Endodermal cell (in vitro differentiated cells): ENCODE measurements at regions not wholly inside any gene's neighbourhood (a gene's known extent, or its start where the extent isn't known, plus 50 kb on each side); places are given as distances from the start of the nearest gene placed in this dataset.

ENCODE experiments used
- DNase-seq: peaks from one replicate; pipeline ENCODE4 v3.0.0-alpha.2; 2017
- H3K27ac ChIP-seq: 2 replicates; pipeline ENCODE4 v1.5.1; 2013; ENCODE audit warnings: mild to moderate bottlenecking, low read depth, low read length, moderate library complexity
- H3K27me3 ChIP-seq: 2 replicates; pipeline ENCODE4 v1.6.1; 2013; ENCODE audit warnings: mild to moderate bottlenecking, low read length, moderate library complexity; ENCODE audit not compliant: insufficient read depth, control insufficient read depth, poor library complexity, severe bottlenecking
- H3K36me3 ChIP-seq: 2 replicates; pipeline ENCODE4 v1.7.0; 2013; ENCODE audit warnings: mild to moderate bottlenecking, low read length, moderate library complexity; ENCODE audit not compliant: control insufficient read depth, insufficient read depth
- H3K4me1 ChIP-seq: one replicate; pipeline ENCODE4 v1.7.0; 2013; ENCODE audit warnings: low read length; ENCODE audit not compliant: control insufficient read depth, insufficient read depth
- H3K4me3 ChIP-seq: 2 replicates; pipeline ENCODE4 v1.5.1; 2013; ENCODE audit warnings: mild to moderate bottlenecking, low read length, moderate library complexity
- H3K9ac ChIP-seq: 2 replicates; pipeline ENCODE4 v1.6.1; 2013; ENCODE audit warnings: mild to moderate bottlenecking, low read length, moderate library complexity; ENCODE audit not compliant: poor library complexity, severe bottlenecking; ENCODE audit errors: extremely low read depth
- H3K9me3 ChIP-seq: 2 replicates; pipeline ENCODE4 v1.6.1; 2013; ENCODE audit warnings: mild to moderate bottlenecking, low read length, moderate library complexity; ENCODE audit not compliant: control insufficient read depth
- H3K27ac Mint-ChIP-seq: 2 replicates; pipeline ENCODE4 v1.8.0; 2020; ENCODE audit warnings: mixed read lengths
- H3K27me3 Mint-ChIP-seq: 2 replicates; pipeline ENCODE4 v1.8.0; 2021; ENCODE audit warnings: mild to moderate bottlenecking, mixed read lengths; ENCODE audit not compliant: insufficient read depth
- H3K36me3 Mint-ChIP-seq: 2 replicates; pipeline ENCODE4 v1.8.0; 2020; ENCODE audit warnings: low read depth, mixed read lengths
- H3K4me1 Mint-ChIP-seq: 2 replicates; pipeline ENCODE4 v1.8.0; 2020; ENCODE audit warnings: mixed read lengths
- H3K4me3 Mint-ChIP-seq: 2 replicates; pipeline ENCODE4 v1.8.0; 2020; ENCODE audit warnings: mild to moderate bottlenecking, moderate library complexity, mixed read lengths
- H3K9me3 Mint-ChIP-seq: 2 replicates; pipeline ENCODE4 v1.8.0; 2020; ENCODE audit warnings: mild to moderate bottlenecking, mixed read lengths
- WGBS, 2 experiments: methylation state at CpG; one replicate each; pipeline versions ENCODE4 v1.1.5 to v1.1.7; 2013; ENCODE audit warnings: missing lambda C conversion rate in 2 of 2, mixed read lengths in 1 of 2; ENCODE audit not compliant: insufficient coverage in 1 of 2, insufficient read length in 1 of 2; 5-methylcytosine and 5-hydroxymethylcytosine counted together
- TF ChIP-seq, protein P1 (sequence below): fragments of 200-600 bp; sonication (generic); conservative IDR thresholded peaks from 2 replicates; pipeline ENCODE4 v1.5.0; 2021; ENCODE audit warnings: antibody characterized with exemption, mild to moderate bottlenecking

DNA sequence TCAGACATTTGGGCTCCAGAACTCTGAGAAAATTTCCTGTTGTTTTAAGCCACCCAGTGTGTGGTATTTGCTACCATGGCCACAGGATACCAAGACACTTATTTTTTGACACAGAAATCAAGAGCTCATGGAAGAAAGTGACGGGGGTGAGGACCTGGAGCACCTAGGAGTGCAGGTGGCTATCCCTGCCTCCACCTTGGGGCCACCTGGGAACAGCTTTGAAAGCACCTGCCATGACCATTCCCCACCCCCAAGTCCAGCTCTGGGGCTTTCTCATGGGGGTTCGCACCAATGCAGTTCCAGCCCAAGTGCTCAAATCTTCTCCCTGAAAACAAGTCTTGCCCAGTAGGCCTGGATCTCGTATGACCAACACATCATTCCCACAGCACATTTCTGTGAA, 214.9 kb upstream of the IRX1 start:
- TF ChIP-seq, protein P1, sequence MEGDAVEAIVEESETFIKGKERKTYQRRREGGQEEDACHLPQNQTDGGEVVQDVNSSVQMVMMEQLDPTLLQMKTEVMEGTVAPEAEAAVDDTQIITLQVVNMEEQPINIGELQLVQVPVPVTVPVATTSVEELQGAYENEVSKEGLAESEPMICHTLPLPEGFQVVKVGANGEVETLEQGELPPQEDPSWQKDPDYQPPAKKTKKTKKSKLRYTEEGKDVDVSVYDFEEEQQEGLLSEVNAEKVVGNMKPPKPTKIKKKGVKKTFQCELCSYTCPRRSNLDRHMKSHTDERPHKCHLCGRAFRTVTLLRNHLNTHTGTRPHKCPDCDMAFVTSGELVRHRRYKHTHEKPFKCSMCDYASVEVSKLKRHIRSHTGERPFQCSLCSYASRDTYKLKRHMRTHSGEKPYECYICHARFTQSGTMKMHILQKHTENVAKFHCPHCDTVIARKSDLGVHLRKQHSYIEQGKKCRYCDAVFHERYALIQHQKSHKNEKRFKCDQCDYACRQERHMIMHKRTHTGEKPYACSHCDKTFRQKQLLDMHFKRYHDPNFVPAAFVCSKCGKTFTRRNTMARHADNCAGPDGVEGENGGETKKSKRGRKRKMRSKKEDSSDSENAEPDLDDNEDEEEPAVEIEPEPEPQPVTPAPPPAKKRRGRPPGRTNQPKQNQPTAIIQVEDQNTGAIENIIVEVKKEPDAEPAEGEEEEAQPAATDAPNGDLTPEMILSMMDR = no peak
- H3K4me1 Mint-ChIP-seq = no peaks in the 10 kb centered on the region
- Histone ChIP-seq H3K4me3 (no peak overlapping the region), H3K9me3 (no peaks in the 10 kb centered on the region), H3K4me1 (no peaks in the 10 kb centered on the region), H3K36me3 (no peaks in the 10 kb centered on the region), H3K9ac (no peak overlapping the region), H3K27me3 (no peaks in the 10 kb centered on the region), H3K27ac (no peak overlapping the region)
- H3K9me3 Mint-ChIP-seq = no peaks in the 10 kb centered on the region
- H3K4me3 Mint-ChIP-seq = no peak overlapping the region
- no peak overlapping the region for H3K27ac Mint-ChIP-seq
- WGBS, 2 experiments = 93 to 94% methylated on average over 2 to 3 of the region's 3 CpGs
- no peak for DNase-seq
- peaks cover 22% of the 10 kb centered on the region for H3K27me3 Mint-ChIP-seq
- no peaks in the 10 kb centered on the region for H3K36me3 Mint-ChIP-seq

DNA sequence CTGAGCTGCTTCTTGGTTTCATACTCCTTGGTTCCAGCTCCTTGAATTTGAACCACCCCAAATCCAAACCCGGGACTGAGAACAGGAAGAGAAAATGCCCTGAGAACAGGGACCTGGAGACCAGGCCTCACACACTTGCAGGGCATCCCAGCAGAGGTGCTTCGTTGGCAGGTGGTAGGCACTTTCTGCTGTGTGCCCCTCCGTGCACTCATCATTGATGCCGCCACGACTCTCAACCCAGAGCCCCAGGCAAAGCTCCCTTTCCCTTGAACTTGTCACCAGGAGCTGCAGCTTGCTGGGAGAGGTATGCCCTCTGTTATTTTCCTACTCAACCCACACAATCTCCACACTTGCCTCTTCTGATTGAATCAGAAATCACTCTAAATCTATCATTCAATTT, 217.8 kb upstream of the IRX1 start:
- WGBS, 2 experiments = 87 to 88% methylated on average over 1 to 5 of the region's 5 CpGs
- no peak overlapping the region for H3K27ac ChIP-seq
- Mint-ChIP-seq H3K4me1 (peaks cover 7% of the 10 kb centered on the region), H3K9me3 (peaks cover 9% of the 10 kb centered on the region), H3K4me3 (no peak overlapping the region), H3K27ac (no peak overlapping the region), H3K36me3 (no peaks in the 10 kb centered on the region), H3K27me3 (peaks cover 26% of the 10 kb centered on the region)
- H3K27me3 ChIP-seq = no peaks in the 10 kb centered on the region
- H3K9me3 ChIP-seq = peaks cover 8% of the 10 kb centered on the region
- no peaks in the 10 kb centered on the region for H3K36me3 ChIP-seq
- H3K4me3 ChIP-seq = no peak overlapping the region
- TF ChIP-seq, protein P1 = no peak
- no peak overlapping the region for H3K9ac ChIP-seq
- no peaks in the 10 kb centered on the region for H3K4me1 ChIP-seq
- no peak for DNase-seq

DNA sequence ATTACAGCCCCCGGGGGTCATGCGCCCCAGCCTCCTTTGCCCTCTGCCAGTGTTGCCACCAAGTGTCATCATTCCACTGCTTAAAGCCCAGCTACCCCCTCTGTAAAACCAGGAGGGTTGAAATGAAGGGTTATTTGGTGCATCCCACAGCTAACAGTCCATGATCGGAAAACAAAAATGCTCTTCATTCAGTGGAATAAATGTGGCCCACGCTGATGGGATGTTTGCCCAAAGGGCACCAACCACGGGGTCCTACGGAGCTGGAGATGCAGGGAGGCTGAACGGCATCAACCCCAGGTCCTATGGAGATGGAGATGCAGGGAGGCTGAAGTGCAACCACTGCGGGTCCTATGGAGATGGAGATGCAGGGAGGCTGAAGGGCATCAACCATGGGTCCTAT, 218.5 kb upstream of the IRX1 start:
- H3K9me3 ChIP-seq = peaks cover 15% of the 10 kb centered on the region
- H3K27ac Mint-ChIP-seq = no peak overlapping the region
- DNase-seq = no peak

More for the DNA sequence above, 218.5 kb upstream of the IRX1 start:
- no peaks in the 10 kb centered on the region for H3K27me3 ChIP-seq
- no peaks in the 10 kb centered on the region for H3K4me1 ChIP-seq
- no peaks in the 10 kb centered on the region for H3K36me3 ChIP-seq
- H3K4me1 Mint-ChIP-seq = peaks cover 7% of the 10 kb centered on the region
- H3K9me3 Mint-ChIP-seq = peaks cover 14% of the 10 kb centered on the region
- H3K27ac ChIP-seq = no peak overlapping the region
- no peak overlapping the region for H3K4me3 ChIP-seq
- H3K4me3 Mint-ChIP-seq = no peak overlapping the region
- TF ChIP-seq, protein P1 = no peak
- no peak overlapping the region for H3K9ac ChIP-seq
- H3K27me3 Mint-ChIP-seq = peaks cover 28% of the 10 kb centered on the region
- 93 to 96% methylated on average over 8 of the region's 8 CpGs for WGBS, 2 experiments
- no peaks in the 10 kb centered on the region for H3K36me3 Mint-ChIP-seq
